HG02943 (cell line): ENCODE measurements at regions not wholly inside any gene's neighbourhood (a gene's known extent, or its start where the extent isn't known, plus 50 kb on each side); places are given as distances from the start of the nearest gene placed in this dataset.
"Not testable (repeated sequence)": the region's sequence is repeated elsewhere in the genome, so short reads cannot be mapped to it uniquely, and the experiment has no call there.

ENCODE experiments used
- ATAC-seq: cut with Tn5 transposase; IDR thresholded peaks from one replicate; pipeline ENCODE4 v1.9.1; 2021; ENCODE audit warnings: mild to moderate bottlenecking, low read depth, moderate library complexity; ENCODE audit not compliant: unreplicated experiment

- no peak for ATAC-seq
Measured at GRCh38 chr12:105454688-105455087, 124.2 kb downstream of the C12orf75 start.

- ATAC-seq = no peak
Measured at GRCh38 chr12:105455261-105455660, 124.8 kb downstream of the C12orf75 start.

DNA sequence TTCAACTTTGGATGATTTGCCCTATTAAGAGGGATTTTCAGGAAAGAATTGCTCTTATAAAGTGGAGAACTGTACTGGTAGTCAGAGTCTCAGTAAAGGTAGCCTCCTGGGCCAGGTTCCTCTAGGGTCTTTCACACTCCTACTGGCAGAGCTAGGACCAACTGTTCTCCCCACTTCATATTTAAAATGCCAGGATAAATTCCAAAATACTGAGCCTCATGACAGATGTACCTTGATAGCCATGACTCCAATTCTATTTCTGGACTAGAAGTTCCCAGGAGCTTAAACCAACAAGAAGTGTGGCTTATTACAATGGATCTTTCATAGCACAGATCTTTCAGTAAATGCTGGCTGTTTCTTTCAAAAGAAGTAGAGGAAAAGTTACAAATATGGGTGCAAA, 126.5 kb downstream of the C12orf75 start:
- no peak for ATAC-seq

DNA sequence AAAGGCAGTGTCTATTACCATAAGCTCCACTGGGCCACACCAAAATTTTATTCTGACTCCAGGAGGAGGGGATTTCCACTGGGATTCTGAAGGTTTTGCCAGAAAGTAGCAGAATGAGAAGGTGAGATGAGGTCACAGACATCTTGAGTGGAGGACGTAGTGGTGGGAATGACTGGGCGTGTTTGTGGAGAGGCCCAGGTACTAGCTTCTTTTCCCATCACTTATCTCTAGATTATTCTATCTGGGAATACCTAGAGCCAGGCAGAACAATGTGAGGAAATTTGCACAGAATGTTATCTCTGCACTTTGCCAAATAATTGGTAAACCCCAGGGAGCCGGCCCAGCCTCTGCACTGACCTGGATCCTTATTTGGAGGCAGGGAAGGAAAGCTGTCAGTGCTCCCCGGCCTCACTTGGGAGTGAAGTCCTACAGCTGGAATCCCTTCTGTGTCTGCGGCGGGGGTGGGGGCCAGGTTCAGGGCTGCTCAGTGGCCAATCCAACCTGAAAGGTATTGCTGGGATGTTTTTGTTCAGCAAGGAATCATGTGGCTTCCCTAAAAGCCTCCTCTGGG, 129.4 kb downstream of the C12orf75 start:
- ATAC-seq = no peak

DNA sequence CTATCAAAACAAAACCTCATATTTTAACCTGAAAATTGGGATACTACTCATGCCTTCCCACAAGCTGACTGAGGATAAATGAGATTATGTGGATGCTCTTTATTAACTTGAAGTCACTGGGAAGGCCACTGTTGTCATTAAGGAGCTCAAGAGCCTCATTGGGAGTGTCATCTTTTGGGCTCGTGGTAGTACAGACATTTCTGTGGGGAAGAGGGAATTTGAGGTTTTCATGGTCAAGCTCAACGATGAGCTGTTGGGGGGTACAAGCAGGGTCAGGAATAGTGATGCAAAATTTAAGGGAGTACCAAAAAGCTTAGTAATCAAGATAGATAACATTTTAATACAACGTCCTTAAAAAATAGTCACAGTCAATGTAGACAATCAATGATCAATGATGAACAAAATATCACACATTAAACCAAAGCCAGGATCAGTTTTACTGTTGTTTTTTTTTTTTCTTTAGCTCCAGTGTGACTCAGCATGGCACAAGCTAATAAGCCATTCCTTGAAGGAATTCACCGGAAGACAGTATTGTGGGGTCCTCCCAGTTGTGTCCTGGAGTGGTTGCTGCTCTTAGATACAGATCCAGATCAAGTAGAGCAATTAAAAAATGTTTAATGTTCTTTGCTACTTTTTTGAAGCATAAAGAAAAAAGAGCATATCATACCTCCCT, 130.9 kb downstream of the C12orf75 start:
- ATAC-seq = no peak

GRCh38 chr12:105461944-105462762, 131.7 kb downstream of the C12orf75 start:
- no peak for ATAC-seq

GRCh38 chr12:105462831-105463230, 132.3 kb downstream of the C12orf75 start:
- ATAC-seq = no peak

GRCh38 chr12:105464406-105464805, 133.9 kb downstream of the C12orf75 start:
- ATAC-seq = no peak

GRCh38 chr12:105466231-105466900, 135.9 kb downstream of the C12orf75 start:
- ATAC-seq = no peak

- no peak for ATAC-seq
Measured at GRCh38 chr12:105466901-105467598, 136.6 kb downstream of the C12orf75 start.

DNA sequence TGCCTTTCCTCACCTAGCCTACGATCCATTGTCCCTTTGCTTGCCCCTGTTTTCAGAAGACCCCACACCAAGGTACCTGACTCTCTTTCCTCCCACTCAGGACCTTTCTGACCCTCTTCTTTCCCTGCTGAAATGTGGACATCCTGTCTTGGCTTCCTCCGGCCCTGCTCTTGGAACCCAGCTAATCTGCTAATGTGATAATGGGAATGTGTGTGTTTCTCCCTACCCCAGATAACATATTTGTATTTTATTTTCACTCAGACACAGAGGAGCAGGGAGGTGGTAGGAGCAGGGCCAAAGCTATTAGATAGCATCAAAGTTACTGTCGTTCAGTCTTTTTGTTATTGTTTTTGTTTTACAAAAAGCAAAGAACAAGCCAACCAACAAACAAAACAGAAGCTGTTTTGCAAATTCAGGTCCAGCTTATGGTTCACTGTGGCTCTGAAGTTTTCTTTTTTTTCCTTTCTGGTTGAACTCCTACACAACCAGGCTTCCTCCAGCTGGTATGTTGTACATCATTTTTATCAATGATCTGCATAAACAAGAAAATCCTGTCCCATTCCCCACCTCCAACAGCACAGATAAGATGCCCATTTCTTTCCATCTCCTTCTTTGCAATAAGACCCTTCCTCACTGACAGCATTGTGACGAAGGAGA, 137.3 kb downstream of the C12orf75 start:
- ATAC-seq = no peak

- ATAC-seq = no peak
Measured at GRCh38 chr12:105468464-105468863, 138.0 kb downstream of the C12orf75 start.

DNA sequence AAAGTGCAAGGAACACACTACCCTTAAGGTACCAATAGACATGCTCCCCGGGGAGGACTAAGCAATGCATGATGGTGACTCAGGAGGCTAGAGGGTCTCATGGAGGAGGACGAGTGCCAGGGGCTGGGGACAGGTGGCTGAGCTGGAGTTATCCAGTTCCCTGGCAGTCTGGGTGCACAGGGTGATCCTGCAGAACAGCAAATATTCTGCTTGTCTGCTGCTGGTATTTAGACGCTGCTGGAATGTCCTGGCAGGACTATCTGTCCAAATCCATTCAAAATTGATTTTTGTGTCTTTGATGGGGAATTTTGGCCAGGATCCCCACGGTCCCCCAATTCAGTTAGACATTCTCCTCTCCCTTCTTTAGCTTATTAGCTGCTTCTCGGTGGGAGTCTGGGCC, 138.7 kb downstream of the C12orf75 start:
- no peak for ATAC-seq

DNA sequence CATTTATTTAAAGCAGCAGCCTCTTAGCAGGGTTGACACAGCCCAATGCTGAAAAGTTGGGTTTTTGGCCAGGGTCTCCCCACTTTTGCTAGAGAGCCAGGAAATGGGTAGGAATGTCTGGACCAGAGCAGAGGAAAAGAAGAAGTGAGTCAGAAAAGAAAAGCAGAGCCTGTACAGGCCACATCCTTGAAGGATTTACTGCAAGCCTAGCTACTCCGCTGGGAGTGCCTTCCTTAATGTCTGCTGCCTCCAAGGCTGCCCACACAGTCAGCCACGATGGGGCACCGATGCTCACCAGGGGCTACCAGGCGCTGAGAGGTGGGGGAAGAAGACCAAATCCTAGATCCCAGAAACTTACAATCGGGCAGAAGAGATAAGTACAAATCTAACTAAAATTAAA, 139.2 kb downstream of the C12orf75 start:
- ATAC-seq = no peak

DNA sequence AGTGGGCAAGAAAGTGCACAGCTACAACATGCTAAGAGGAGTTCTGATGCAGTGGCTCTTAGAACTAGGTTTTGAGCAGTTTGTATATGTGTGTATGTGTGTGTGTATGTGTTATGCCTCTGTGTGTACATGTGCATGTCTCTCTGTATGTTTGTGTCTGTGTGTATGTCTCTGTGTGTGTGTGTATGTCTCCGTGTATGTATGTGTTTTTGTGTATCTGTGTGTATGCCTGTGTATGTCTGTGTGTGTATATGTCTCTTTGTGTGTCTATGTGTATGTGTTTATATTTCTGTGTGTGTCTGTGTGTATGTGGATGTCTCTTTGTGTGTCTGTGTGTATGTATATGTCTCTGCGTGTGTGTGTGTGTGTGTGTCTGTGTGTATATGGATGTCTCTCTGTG, 139.6 kb downstream of the C12orf75 start:
- ATAC-seq = no peak

DNA sequence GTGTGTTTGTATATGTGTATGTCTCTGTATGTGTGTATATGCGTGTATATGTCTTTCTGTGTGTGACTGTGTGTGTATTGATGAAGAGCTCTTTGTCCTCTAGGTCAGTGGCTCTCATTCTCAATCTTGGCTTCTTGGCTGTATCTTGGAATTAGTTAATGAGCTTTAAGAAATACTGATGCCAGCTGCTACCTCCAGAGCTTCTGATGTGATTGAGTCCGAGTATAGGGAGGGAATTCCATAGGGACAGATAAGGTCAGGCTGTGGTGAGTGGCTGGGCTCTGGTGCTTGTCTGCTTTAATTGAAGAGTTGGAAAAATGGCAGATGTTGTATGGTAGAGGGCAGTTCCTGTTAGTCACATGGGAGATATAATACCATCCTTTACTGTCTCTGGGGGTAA, 140.1 kb downstream of the C12orf75 start:
- ATAC-seq = no peak

DNA sequence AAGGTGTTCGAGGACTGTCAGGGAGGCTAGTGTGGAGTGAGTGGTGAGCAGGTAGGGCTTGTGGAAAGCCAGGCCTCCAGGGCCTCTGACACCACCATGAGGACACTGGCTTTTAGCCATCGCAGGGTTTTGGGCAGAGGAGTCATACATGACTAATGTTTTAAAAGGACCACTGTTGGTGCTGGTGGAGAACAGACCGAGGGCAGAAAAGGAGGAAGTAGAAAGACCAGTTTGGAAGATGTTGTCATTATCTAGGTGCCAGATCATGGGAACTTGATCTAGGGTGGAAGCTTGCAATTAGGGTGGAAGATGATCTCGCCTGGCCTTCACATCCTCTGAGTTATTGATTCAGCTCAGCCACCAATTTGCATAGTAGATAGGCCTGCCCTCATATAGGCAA, 144.2 kb downstream of the C12orf75 start:
- ATAC-seq = no peak

DNA sequence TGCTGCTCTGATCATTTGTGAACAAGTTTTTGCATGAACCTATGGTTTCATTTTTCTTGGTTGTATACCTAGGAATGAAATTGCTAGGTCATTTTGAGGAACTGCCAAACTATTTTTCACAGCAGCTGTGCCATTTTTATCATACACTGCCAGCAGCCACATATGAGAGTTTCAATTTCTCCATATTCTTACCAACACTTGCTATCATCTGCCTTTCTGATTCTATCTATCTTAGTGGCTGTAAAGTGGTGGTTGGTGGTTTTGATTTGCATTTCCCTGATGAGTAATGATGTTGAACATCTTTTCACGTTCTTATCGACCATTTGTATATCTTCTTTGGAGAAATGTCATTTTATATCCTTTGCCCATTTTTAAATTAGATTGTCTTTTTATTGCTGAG, 146.1 kb downstream of the C12orf75 start:
- no peak for ATAC-seq

GRCh38 chr12:105477873-105478272, 147.4 kb downstream of the C12orf75 start:
- no peak for ATAC-seq

DNA sequence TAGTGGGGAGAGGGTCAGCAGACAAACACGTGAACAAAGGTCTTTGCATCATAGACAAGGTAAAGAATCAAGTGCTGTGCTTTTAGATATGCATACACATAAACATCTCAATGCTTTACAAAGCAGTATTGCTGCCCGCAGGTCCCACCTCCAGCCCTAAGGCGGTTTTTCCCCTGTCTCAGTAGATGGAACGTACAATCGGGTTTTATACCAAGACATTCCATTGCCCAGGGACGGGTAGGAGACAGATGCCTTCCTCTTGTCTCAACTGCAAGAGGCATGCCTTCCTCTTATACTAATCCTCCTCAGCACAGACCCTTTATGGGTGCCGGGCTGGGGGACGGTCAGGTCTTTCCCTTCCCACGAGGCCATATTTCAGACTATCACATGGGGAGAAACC, 148.3 kb downstream of the C12orf75 start:
- not testable (repeated sequence) for ATAC-seq
